Transverse colon (tissue), 4 donors: ENCODE measurements at regions not wholly inside any gene's neighbourhood (a gene's known extent, or its start where the extent isn't known, plus 50 kb on each side); places are given as distances from the start of the nearest gene placed in this dataset.

Source experiments
- POLR2AphosphoS5 ChIP-seq, 3 donors: sonication (generic); formaldehyde crosslinking; IDR thresholded peaks; one replicate each; pipeline ENCODE4 v1.6.1; 2016; ENCODE audit warnings: antibody characterized with exemption in 3 of 3
- TF ChIP-seq, protein P1 (sequence below), 5 experiments: fragments of 200-600 bp in 3 of 5; fragments of 450-650 bp in 2 of 5; sonication (generic) in 3 of 5; IDR thresholded peaks; 1 replicate in 2 of 5; 2 replicates in 3 of 5; pipeline ENCODE4 v1.5.1; 2016 to 2017; ENCODE audit warnings: antibody characterized with exemption in 5 of 5, inconsistent platforms in 3 of 5, mild to moderate bottlenecking in 2 of 5, moderate library complexity in 1 of 5

DNA sequence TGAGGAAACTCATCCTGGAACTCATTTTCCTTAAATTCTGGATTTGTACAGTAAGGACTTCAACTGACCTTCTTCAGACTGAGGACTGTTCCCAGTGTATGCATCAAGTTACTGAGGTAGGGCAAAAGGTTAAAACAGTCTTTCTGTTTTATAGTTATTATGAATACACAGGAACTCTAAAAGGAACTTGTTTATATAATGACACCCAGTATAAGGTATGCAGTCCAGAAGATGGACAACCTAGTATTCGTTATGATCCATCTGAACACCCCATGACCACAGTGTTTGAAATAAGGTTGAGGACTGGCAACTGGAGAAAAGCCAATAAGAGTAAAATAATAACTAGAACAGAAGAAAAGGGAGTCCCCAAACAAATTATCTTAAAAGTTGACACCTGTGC is 779.9 kb upstream of the TMEM132C start:
- TF ChIP-seq, protein P1, sequence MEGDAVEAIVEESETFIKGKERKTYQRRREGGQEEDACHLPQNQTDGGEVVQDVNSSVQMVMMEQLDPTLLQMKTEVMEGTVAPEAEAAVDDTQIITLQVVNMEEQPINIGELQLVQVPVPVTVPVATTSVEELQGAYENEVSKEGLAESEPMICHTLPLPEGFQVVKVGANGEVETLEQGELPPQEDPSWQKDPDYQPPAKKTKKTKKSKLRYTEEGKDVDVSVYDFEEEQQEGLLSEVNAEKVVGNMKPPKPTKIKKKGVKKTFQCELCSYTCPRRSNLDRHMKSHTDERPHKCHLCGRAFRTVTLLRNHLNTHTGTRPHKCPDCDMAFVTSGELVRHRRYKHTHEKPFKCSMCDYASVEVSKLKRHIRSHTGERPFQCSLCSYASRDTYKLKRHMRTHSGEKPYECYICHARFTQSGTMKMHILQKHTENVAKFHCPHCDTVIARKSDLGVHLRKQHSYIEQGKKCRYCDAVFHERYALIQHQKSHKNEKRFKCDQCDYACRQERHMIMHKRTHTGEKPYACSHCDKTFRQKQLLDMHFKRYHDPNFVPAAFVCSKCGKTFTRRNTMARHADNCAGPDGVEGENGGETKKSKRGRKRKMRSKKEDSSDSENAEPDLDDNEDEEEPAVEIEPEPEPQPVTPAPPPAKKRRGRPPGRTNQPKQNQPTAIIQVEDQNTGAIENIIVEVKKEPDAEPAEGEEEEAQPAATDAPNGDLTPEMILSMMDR (IDR thresholded peaks at IDR 0.05) = no peak
- no peak for TF ChIP-seq POLR2AphosphoS5 (IDR thresholded peaks at IDR 0.05)
